Uterus (tissue), 2 donors: ENCODE measurements at regions not wholly inside any gene's neighbourhood (a gene's known extent, or its start where the extent isn't known, plus 50 kb on each side); places are given as distances from the start of the nearest gene placed in this dataset.

Experiments used
- CTCF ChIP-seq, 4 experiments: fragments of 200-600 bp in 2 of 4; fragments of 450-650 bp in 2 of 4; sonication (generic) in 2 of 4; IDR thresholded peaks; one replicate each; pipeline ENCODE4 v1.5.1; 2016 to 2019; ENCODE audit warnings: antibody characterized with exemption in 4 of 4, mild to moderate bottlenecking in 2 of 4, moderate library complexity in 1 of 4
- POLR2A ChIP-seq, 2 donors: fragments of 450-650 bp; IDR thresholded peaks; one replicate each; pipeline ENCODE4 v1.6.1; 2016; ENCODE audit warnings: antibody characterized with exemption in 2 of 2, mild to moderate bottlenecking in 1 of 2, moderate library complexity in 1 of 2

- TF ChIP-seq CTCF (IDR thresholded peaks at IDR 0.05) (no peak), POLR2A (IDR thresholded peaks at IDR 0.05) (no peak)
Observed at GRCh38 chr1:88490676-88491075, 193.4 kb upstream of the PKN2 start.
